ENCODE measurements at regions not wholly inside any gene's neighbourhood (a gene's known extent, or its start where the extent isn't known, plus 50 kb on each side); places are given as distances from the start of the nearest gene placed in this dataset.

GRCh38 chr11:134876226-134876625, 464.2 kb upstream of the B3GAT1 start:
- TF ChIP-seq CTCF (IDR thresholded peaks at IDR 0.05): no peak
- no peak for TF ChIP-seq POLR2A (IDR thresholded peaks at IDR 0.05)

Measured in heart left ventricle (tissue), 13 donors.